Left colon (tissue), 2 donors: ENCODE measurements at regions not wholly inside any gene's neighbourhood (a gene's known extent, or its start where the extent isn't known, plus 50 kb on each side); places are given as distances from the start of the nearest gene placed in this dataset.

Source experiments
- ATAC-seq: fragments of 200-7000 bp; cut with Tn5 transposase; one replicate; pipeline ENCODE4 v1.9.1; 2020; ENCODE audit warnings: mild to moderate bottlenecking, moderate library complexity
- DNase-seq, 2 donors: peaks; one replicate each; pipeline ENCODE4 v3.0.0-alpha.2; 2020
- intact Hi-C, 2 donors: fragments of 100-400 bp; cut with DNase I in 1 of 2; cut with micrococcal nuclease in 1 of 2; formaldehyde crosslinking; loops; one replicate each; pipeline versions ENCODE4 v1.11.2 to v1.14.0; 2022; cut with DNase I, micrococcal nuclease
- donor health status: DM: no; HTN: no; CAD: no.
- donor health status: DM: yes; HTN: yes; CAD: no.

GRCh38 chr17:5832886-5833285 is 237.3 kb upstream of the WSCD1 start:
- DNase-seq = no peak
- intact Hi-C loops = no loop called here
- ATAC-seq = no peak

GRCh38 chr17:5837055-5837491 is 233.1 kb upstream of the WSCD1 start:
- ATAC-seq (no peak), DNase-seq (no peak)
- intact Hi-C loops = no loop called here

GRCh38 chr17:5838661-5839300 is 231.4 kb upstream of the WSCD1 start:
- intact Hi-C loops = no loop called here
- DNase-seq (no peak), ATAC-seq (no peak)

DNA sequence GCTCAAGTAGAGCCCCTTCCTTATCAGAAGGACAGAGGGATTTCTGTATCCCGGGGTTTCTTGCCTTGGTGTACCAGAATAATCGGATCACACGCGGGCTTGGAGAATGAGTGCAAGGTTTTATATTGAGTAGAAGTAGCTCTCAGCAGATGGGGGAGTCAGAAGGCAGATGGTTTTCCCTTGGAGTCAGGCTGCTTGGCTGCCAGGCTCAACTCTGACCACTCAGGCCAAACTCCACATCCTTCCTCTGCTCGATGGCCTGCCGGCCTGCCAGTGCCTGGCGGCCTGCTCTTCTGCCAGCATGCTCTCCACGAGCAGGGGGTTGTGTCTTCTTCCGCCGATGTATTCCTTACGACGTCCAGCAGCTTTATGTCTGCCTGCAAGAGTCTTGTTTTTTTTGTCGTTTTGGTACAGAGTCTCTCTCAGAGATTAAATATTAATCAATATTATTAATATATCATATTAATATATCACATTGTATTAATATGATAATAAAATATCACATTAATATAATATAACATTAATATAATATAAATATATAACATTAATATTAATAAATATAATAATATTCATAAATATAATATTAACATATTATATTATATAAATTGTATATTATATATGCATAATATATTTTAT is 229.2 kb upstream of the WSCD1 start:
- DNase-seq (no peak), ATAC-seq (no peak)
- intact Hi-C loops = no loop called here

GRCh38 chr17:5841862-5842261 is 228.3 kb upstream of the WSCD1 start:
- no peak for ATAC-seq
- no peak for DNase-seq
- intact Hi-C loops = no loop called here

DNA sequence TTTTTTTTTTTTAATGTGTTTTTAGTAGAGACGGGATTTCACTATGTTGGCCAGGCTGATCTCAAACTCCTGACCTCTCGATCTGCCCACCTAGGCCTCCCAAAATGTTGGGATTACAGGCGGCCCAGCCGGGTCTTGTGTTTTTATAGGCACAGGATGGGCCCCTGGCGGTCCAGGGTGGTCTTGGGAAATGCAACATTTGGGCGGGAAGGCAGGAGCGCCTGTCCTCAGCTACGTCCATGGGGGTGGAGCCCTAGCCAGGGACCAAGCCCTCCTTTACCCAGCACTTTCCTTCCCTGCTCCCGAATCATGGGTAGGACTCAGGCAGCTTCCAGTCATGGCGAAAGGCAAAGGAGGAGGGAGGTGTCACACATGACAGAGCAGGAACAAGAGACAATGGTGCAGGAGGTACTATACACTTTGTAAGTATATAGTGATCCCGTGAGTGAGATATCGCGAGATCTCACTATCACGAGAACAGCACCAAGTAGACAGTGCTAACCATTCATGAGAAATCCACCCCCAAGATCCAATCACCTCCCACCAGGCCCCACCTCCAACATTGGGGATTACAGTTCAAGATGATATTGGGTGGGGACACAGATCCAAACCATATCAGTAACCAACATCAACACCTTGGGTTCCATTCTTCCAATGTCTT is 226.7 kb upstream of the WSCD1 start:
- DNase-seq = no peak
- intact Hi-C loops = no loop called here

DNA sequence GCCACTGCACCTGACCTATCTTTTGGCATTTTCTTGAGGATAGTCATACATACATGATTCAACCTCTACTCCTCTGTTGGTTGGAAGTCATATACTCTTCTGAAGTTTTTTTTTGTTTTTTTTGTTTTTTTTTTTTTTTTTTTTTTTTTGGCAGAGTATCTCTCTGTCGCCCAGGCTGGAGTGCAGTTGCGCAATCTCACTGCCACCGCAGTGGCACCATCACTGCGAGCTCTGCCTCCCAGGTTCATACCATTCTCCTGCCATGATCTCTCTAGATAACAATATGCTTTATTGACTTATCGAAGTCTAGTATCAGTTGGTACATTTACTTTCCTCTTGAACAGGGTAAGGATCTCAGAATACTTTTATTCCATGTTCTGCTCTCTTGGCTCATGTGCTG is 224.2 kb upstream of the WSCD1 start:
- DNase-seq = no peak
- ATAC-seq = no peak
- intact Hi-C loops = no loop called here

More for the DNA sequence above, 226.7 kb upstream of the WSCD1 start:
- ATAC-seq = no peak

DNA sequence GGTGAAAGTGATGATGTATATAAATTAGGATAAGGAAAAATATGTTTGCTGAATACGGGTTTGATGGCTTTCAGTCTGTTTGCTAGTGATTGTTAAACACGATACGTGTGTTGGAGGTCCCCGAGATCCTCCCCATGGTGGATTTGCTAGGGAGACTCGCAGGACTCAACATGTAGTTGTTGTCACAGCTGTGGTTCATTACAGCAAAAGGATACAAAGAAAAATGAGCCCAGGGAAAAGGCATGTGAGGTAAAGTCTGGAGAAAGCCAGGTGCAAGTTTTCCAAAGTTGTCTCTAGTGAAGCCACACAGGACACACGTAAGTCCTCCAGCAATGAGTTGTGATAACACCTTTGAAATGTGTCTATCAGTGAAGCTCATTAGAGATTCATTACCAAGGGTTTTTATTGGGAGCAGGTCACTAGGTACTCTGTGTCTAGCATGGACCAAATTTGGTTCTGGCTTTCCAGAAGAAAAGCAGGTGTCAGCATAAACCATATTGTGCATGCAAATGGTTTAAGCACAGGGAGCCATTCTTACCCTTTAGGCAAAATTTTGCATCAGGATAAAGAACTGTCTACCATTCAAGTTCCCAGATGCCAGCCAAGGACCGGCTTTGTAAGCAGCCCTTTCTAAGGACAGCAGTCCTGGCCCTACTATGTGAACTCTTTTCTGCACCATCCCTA is 215.2 kb upstream of the WSCD1 start:
- intact Hi-C loops = no loop called here
- no peak for ATAC-seq
- DNase-seq = no peak

DNA sequence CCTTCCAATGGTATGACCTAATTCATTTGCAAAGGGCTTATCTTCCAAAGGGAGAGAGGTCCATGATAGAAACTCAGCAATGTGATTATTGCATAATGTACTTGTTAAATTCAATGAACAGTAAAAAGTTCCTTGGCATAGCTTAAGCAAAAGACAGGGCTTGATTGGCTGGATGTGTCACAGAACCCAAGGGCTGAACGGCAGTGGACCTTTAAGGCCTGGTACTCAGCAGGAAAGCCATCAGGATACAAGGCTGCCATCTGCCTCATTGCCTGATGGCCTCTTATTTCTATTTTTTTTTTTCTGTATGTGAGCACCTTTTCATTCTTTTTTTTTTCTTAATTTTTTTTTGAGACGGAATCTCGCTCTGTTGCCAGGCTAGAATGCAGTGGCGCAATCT is 208.9 kb upstream of the WSCD1 start:
- ATAC-seq = no peak
- intact Hi-C loops = no loop called here
- no peak for DNase-seq

DNA sequence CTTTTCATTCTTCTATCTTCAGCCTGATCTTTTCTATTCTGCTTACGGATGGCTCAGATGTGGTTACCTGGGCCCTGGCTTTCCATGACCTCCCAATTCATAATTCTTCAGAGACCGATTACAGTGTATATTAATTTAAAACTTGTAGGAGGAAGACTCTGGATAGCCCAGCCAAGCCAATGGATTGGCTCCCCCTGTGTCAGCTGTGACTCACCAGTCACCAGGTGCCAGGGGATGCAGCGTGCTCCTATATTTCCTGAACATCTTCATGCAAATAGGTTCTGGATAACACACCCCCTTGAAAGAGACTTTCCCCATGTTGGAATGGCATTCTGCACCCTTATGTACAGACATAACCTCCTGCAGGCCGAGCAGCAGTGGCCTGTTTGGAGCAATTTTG is 208.3 kb upstream of the WSCD1 start:
- ATAC-seq = no peak

GRCh38 chr17:5862395-5862794 is 207.8 kb upstream of the WSCD1 start:
- no peak for DNase-seq
- intact Hi-C loops = no loop called here
- no peak for ATAC-seq

More for the DNA sequence above, 208.3 kb upstream of the WSCD1 start:
- no peak for DNase-seq
- intact Hi-C loops = no loop called here

DNA sequence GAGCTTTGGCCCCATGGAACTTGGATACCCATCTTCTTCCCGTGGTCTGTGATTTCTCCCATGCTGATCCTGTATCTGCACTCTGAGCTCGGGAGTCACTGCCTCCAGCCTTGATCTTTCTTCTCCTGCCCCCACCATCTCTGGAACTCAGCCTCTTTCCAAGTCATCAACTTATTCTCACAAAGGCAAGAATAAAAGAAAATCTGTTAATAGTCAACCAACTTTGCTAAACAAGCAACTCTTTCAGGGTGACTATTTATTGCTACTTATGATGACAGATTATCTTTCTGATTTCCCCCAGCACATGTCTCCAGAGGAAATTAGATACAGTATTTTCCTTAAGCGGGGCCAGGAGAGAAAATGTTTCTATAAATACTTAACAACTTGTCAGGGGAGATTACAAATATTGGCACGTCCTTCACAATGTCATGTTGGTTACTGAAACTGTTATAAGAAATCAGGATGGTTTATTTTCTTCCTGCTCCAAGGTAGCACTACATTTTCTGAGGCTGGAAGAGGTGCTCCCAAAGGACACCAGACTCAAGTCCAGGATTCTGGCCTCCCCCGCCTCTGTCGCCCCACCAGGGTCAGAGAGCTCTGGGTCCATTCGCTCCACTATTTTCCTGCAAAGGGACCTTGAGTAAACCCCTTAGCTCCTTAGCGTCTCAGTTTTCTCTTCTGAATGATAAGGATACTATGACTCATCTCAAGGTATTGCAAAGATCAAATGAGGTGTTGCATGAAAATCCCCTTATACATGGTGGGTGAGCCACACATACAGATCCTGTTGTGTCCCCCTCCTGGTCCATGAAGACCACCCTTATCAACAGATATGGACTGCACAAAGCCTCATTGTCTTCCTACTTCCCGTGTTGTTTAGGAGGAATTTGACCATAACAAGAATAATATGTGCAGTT is 205.2 kb upstream of the WSCD1 start:
- ATAC-seq (no peak), DNase-seq (no peak)
- intact Hi-C loops = no loop called here

DNA sequence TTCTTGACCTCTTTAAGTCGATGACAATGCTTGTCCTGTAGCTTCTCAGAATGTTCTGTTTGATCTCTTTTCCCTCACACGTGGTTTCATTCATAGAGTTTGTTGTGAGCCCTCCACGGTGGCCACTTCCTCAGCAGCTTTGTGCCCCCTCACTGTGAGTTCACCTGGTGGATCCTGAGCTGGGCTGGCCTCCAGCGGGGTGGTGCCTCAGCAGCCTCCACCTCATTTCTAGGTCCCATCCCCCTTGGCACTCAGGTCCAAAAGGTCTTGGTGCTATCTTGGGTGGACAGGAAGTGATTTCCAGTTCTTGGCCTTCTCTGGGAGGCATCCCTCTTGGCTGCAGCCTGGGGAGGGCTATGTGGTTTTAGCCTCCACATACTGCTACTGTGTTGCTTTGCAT is 203.2 kb upstream of the WSCD1 start:
- DNase-seq (no peak), ATAC-seq (no peak)
- intact Hi-C loops = no loop called here

DNA sequence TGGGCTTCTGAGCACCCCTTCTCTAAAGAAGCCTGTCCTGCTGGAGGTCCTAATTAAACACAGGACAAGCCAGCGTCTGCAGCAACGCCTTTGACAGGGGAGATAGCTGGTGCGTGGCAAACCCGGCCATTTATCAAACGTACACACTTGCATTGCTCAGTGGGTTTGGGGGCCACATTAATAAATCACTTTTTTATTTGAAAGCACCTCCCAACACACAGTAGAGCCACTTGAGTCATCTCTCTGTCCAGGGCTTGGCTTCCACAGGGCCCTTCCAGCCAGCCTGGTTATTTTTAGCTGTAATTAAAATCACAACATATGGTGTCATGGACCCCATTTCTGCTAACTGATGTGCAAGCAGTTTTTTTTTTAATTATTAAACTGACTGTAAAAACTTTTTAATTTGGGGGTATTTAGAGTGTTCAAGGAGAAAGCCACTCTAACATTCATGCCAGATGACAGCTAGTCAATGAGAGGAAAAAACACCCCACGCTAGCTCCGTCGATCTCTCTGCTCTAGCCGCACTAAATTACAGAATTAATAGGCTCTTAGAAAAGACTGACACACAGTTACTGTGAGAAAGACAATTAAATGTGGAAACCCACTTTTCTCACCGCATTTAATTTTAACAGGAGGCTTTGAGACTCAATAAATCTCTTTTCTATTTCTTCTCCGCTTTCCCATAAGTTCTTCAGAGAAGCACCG is 201.0 kb upstream of the WSCD1 start:
- no peak for DNase-seq

GRCh38 chr17:5870231-5870953 is 199.8 kb upstream of the WSCD1 start:
- intact Hi-C loops = no loop called here
- ATAC-seq (no peak), DNase-seq (no peak)

More for the DNA sequence above, 201.0 kb upstream of the WSCD1 start:
- ATAC-seq = no peak
- intact Hi-C loops = no loop called here

DNA sequence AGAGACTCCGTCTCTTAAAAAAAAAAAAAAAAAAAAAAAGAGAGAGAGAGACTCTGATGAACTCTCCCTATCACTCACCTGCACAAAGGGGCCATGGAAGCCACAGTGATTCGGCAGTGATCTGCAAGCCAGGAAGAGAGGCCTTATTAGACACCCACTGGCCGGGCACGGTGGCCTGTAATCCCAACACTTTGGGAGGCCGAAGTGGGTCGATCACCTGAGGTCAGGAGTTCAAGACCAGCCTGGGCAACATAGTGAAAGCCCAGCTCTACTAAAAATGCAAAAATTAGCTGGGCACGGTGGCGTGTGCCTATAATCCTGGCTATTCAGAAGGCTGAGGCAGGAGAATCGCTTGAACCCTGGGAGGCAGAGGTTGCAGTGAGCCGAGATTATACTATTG is 198.5 kb upstream of the WSCD1 start:
- intact Hi-C loops = no loop called here
- DNase-seq (no peak), ATAC-seq (no peak)

GRCh38 chr17:5872831-5873230 is 197.3 kb upstream of the WSCD1 start:
- ATAC-seq (no peak), DNase-seq (no peak)

DNA sequence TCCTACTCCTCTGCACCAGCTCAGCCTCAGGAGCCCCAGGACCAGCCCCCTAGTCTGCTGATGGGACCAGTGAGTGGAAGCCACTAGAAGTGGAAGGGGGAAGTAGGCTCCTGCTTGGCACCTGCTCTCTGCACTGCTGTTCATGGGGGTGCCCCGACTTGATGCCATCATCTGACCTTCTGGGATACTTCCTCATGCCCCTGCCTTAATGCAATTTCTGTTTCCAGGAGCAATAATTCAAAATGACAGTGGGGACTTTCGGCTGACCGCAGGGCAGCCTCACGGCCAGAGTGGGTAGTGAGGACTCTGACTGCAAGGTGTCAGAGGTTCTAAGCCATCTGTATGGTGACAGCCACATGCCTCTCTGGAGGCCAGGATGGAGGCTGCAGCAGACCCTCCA is 196.4 kb upstream of the WSCD1 start:
- DNase-seq (no peak), ATAC-seq (no peak)
- intact Hi-C loops = no loop called here

More at GRCh38 chr17:5872831-5873230, 197.3 kb upstream of the WSCD1 start:
- intact Hi-C loops = no loop called here
